Neutrophil (primary cell): ENCODE measurements at regions not wholly inside any gene's neighbourhood (a gene's known extent, or its start where the extent isn't known, plus 50 kb on each side); places are given as distances from the start of the nearest gene placed in this dataset.

Experiments
- H3K27ac ChIP-seq: fragments of 200-600 bp; sonication (generic); 2 replicates; pipeline ENCODE4 v1.5.1; 2016; ENCODE audit warnings: mild to moderate bottlenecking, moderate library complexity
- H3K27me3 ChIP-seq: fragments of 200-600 bp; sonication (generic); 2 replicates; pipeline ENCODE4 v1.6.0; 2016; ENCODE audit warnings: mild to moderate bottlenecking
- H3K36me3 ChIP-seq: fragments of 200-600 bp; sonication (generic); 2 replicates; pipeline ENCODE4 v1.5.1; 2017
- H3K4me1 ChIP-seq, 2 experiments: fragments of 200-600 bp in 1 of 2; sonication (generic) in 1 of 2; 1 replicate in 1 of 2; 2 replicates in 1 of 2; pipeline versions ENCODE4 v1.5.1 to v1.6.1; 2013 to 2016; ENCODE audit warnings: low read depth in 1 of 2, low read length in 1 of 2, mild to moderate bottlenecking in 1 of 2, moderate library complexity in 1 of 2; ENCODE audit not compliant: control insufficient read depth in 1 of 2, insufficient read depth in 1 of 2
- H3K4me3 ChIP-seq, 2 experiments: fragments of 200-600 bp in 1 of 2; sonication (generic) in 1 of 2; 1 replicate in 1 of 2; 2 replicates in 1 of 2; pipeline ENCODE4 v1.5.1; 2013 to 2016; ENCODE audit warnings: low read depth in 1 of 2, low read length in 1 of 2, mild to moderate bottlenecking in 1 of 2, moderate library complexity in 1 of 2
- H3K9me3 ChIP-seq: fragments of 200-600 bp; sonication (generic); 2 replicates; pipeline ENCODE4 v1.5.1; 2016
- TF ChIP-seq, protein P1 (sequence below): fragments of 200-600 bp; sonication (generic); IDR thresholded peaks from 2 replicates; pipeline ENCODE4 v1.5.1; 2016; ENCODE audit warnings: antibody characterized with exemption

DNA sequence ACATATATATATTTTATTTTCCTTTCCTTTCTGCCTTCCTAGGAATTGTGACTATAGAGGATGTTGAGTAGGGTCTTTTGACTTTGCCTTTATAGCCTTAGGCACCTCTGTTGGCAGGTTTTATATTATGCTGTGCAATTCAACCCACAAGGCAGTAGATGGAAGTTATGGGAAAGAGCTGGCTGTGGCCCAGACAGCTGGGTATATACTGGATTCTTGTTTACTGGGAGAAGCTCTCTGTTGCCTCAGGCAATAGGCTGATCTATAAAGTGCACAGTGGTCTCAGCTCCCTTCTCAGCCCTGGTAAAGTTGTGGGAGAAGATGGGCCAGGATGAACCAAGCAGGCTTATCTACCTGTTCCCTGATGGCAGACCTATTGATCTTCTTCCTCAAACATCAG, 342.0 kb downstream of the GBA3 start:
- Histone ChIP-seq H3K36me3 (no peaks in the 10 kb centered on the region), H3K4me3 (no peak overlapping the region), H3K27ac (no peak overlapping the region), H3K4me1 (no peaks in the 10 kb centered on the region), H3K27me3 (no peaks in the 10 kb centered on the region), H3K9me3 (no peaks in the 10 kb centered on the region)
- TF ChIP-seq, protein P1, sequence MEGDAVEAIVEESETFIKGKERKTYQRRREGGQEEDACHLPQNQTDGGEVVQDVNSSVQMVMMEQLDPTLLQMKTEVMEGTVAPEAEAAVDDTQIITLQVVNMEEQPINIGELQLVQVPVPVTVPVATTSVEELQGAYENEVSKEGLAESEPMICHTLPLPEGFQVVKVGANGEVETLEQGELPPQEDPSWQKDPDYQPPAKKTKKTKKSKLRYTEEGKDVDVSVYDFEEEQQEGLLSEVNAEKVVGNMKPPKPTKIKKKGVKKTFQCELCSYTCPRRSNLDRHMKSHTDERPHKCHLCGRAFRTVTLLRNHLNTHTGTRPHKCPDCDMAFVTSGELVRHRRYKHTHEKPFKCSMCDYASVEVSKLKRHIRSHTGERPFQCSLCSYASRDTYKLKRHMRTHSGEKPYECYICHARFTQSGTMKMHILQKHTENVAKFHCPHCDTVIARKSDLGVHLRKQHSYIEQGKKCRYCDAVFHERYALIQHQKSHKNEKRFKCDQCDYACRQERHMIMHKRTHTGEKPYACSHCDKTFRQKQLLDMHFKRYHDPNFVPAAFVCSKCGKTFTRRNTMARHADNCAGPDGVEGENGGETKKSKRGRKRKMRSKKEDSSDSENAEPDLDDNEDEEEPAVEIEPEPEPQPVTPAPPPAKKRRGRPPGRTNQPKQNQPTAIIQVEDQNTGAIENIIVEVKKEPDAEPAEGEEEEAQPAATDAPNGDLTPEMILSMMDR = no peak

DNA sequence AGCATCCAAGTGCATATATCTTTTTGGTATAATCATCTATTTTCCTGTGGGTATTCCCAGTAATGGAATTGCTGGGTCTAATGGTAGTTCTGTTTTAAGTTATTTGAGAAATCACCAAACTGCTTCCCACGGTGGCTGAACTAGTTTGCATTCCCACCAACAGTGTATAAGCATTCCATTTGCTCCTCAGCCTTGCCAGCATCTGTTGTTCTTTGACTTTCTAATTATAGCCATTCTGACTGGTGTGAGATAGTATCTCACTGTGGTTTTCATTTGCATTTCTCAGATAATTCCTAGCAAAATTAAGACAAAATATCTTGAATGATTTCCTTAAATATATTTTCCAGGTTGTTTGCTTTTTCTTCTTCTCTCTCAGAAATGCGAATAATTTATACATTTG, 341.1 kb downstream of the GBA3 start:
- H3K9me3 ChIP-seq = no peaks in the 10 kb centered on the region
- TF ChIP-seq, protein P1 = no peak
- H3K27me3 ChIP-seq = no peaks in the 10 kb centered on the region
- no peaks in the 10 kb centered on the region for H3K36me3 ChIP-seq
- no peak overlapping the region for H3K4me3 ChIP-seq
- no peaks in the 10 kb centered on the region for H3K4me1 ChIP-seq
- H3K27ac ChIP-seq = no peak overlapping the region

DNA sequence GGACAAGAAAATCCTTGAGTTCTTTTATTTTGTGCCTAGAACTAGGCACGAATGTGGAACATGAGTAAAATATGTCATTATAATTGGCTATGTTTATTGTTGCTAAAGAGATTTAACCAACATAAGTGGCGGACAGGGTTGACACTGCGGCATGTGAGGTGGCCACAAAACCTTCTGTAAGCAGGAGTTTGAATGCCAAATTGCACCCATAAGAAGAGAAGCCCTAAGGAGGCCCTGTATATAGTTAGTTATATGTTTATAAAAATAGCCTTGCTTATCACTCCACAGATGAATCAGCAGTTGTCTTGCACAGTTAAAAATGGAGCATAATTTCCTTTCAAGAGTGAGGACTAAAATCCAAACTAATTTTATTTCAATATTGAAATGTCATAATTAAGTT, 336.1 kb downstream of the GBA3 start:
- Histone ChIP-seq H3K4me3 (no peak overlapping the region), H3K27ac (no peak overlapping the region), H3K36me3 (no peaks in the 10 kb centered on the region), H3K27me3 (no peaks in the 10 kb centered on the region), H3K9me3 (no peaks in the 10 kb centered on the region), H3K4me1 (no peaks in the 10 kb centered on the region)
- TF ChIP-seq, protein P1 = no peak

DNA sequence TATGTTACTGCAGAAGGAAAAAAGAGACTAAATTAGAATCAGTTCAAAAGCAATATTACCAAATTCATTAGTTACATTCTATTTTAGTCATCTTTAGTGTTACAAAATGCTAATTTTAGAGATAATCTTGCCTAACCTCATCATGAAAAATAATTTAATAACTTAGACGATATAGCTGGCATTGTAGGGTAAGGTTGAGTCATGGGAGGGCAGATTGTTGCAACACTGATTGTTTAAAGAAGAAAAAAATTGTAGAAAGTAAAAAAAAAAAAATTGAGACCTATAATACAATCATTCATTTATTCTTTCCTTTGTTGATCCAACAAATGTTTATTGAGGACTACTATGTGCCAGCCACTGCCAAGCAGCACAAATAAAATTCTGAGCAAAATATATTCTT, 330.9 kb downstream of the GBA3 start:
- no peak overlapping the region for H3K27ac ChIP-seq
- H3K4me1 ChIP-seq = no peaks in the 10 kb centered on the region
- H3K27me3 ChIP-seq = no peaks in the 10 kb centered on the region
- H3K4me3 ChIP-seq = no peak overlapping the region
- TF ChIP-seq, protein P1 = no peak
- no peaks in the 10 kb centered on the region for H3K36me3 ChIP-seq
- H3K9me3 ChIP-seq = no peaks in the 10 kb centered on the region

DNA sequence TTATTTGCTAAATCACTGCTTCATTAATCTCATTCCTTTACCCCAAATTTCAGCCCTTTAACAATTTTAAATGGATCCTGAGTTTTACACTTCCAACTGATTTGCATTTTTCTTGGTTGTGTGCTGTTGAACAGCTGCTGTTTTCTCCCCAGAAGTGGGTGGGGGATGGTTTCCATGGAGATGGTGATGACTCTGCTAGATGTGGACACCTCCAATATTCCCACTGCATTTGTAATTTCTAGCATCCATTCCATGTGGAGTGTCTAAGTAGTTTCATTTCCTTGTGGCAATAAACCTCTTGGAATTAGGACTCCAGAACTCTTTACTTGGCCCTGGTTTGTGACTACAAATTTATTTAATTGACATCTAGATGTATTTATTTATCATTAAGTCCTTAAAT, 330.4 kb downstream of the GBA3 start:
- no peaks in the 10 kb centered on the region for H3K4me1 ChIP-seq
- TF ChIP-seq, protein P1 = no peak
- H3K27ac ChIP-seq = no peak overlapping the region
- no peaks in the 10 kb centered on the region for H3K9me3 ChIP-seq
- no peak overlapping the region for H3K4me3 ChIP-seq
- no peaks in the 10 kb centered on the region for H3K36me3 ChIP-seq
- no peaks in the 10 kb centered on the region for H3K27me3 ChIP-seq

DNA sequence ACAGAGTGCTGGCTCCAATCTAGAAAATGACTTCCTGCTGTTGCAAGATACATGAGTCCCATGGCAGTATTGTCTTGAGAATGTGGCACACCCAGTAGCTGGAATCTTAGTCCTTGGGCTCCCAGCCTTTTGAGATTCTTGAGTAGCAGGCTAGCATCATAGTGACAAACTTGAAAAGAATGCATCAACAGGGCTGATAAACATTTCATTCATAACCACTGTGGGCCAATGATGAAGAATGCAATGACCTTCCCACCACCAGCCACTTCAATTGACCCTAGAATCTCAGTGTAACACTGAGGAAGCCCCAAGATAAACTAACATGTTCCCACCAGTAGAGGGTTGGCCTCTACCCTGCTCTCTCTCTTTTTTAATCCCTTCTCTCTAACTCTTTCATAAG, 329.3 kb downstream of the GBA3 start:
- H3K27ac ChIP-seq = no peak overlapping the region
- TF ChIP-seq, protein P1 = no peak
- H3K4me1 ChIP-seq = no peaks in the 10 kb centered on the region
- no peak overlapping the region for H3K4me3 ChIP-seq
- H3K27me3 ChIP-seq = no peaks in the 10 kb centered on the region
- H3K9me3 ChIP-seq = no peaks in the 10 kb centered on the region
- no peaks in the 10 kb centered on the region for H3K36me3 ChIP-seq
